GM19043 (cell line): ENCODE measurements at regions not wholly inside any gene's neighbourhood (a gene's known extent, or its start where the extent isn't known, plus 50 kb on each side); places are given as distances from the start of the nearest gene placed in this dataset.
"Not testable (repeated sequence)": the region's sequence is repeated elsewhere in the genome, so short reads cannot be mapped to it uniquely, and the experiment has no call there.

ENCODE experiments used
- ATAC-seq: cut with Tn5 transposase; IDR thresholded peaks from one replicate; pipeline ENCODE4 v1.9.1; 2021; ENCODE audit warnings: low read depth; ENCODE audit not compliant: unreplicated experiment

DNA sequence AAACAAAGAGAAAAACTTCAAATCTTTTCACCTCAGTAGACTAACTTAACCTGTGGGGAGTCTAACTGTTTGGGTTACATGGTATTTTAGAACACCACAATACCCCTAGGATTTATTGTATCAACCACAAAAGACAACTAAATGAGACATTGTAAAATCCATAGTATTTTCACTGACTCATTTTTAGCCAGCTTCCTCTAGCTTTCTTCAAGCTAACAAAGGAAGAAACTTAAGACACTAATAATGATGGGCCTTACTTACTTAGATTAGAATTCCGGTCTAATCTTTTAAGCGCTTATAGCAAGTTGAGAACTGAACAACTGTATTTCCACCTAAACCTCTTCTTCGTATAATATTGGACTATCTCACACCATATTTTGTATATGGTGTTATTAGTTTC, 529.3 kb downstream of the DMRTA1 start:
- no peak for ATAC-seq

GRCh38 chr9:22976454-22976853, 529.8 kb downstream of the DMRTA1 start:
- no peak for ATAC-seq

GRCh38 chr9:22980429-22980828, 533.8 kb downstream of the DMRTA1 start:
- ATAC-seq = not testable (repeated sequence)

GRCh38 chr9:22986556-22986955, 539.9 kb downstream of the DMRTA1 start:
- ATAC-seq = no peak

DNA sequence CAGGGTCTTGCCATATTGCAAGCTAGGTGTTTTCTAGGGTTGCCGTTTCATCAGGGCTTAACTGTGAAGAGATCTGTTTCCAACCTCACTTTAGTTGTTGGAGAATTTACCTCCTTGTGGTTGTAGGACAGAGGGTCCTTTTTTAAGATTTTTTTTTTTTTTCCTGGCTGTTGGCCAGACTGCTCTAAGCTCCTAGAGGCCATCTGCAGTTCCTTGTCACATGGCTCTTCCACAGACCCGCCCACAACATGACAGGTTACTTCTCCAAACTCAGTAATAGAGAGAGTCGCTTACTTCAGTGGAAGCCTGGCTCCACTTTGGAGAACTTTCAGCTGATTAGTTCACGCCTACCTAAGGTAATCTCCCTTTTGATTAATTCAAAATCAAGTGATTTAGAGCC, 543.7 kb downstream of the DMRTA1 start:
- ATAC-seq = no peak

GRCh38 chr9:22992780-22993179, 546.2 kb downstream of the DMRTA1 start:
- no peak for ATAC-seq

DNA sequence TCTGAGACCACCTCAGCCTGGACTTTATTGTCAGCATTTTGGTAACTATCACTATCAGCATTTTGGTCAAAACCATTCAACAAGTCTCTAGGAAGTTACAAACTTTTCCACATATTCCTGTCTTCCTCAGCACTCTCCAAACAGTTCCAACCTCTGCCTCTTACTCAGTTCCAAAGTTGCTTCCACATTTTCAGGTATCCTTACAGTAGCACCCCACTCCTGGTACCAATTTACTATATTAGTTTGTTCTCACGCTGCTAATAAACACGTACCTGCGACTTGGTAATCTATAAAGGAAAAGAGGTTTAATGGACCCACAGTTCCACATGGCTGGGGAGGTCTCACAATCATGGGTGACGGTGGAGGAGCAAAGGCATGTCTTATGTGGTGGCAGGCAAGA, 551.3 kb downstream of the DMRTA1 start:
- ATAC-seq = no peak

DNA sequence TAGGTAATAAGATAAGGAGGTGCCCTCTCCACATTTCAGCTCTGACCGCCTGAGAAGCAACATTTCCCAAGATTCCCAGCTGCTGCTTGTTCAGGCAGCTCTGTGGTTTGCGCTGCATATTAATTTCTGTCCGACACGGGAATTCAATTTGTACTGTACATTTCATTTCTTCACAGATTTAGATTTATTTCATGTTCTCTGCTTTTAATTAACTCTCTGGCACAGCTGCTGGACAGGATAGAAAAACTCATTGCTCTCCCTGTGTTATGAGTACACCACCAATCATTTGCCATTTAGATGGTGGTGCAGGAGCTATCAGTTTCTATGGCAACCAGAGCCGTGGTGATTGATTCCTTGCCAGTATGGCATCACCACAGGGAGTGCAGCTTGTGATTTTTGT, 558.5 kb downstream of the DMRTA1 start:
- no peak for ATAC-seq

DNA sequence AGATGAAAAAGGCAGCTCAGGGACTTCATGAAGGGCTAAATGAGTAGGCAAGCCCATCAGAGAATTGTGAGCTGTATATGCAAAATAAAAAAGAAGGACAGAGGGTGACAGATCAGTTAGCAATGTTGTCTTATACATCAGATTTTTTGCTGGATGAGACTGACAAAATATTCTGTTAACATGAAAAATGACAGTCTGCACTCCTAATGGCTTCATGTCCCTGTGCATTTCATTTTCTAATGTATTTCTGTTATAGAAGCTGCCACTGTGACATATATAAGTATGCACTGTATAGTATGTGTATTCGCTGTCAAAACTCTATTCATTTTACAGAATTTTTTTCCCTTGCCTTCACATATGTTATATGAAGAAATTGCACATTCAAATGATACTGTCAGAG, 559.5 kb downstream of the DMRTA1 start:
- no peak for ATAC-seq

DNA sequence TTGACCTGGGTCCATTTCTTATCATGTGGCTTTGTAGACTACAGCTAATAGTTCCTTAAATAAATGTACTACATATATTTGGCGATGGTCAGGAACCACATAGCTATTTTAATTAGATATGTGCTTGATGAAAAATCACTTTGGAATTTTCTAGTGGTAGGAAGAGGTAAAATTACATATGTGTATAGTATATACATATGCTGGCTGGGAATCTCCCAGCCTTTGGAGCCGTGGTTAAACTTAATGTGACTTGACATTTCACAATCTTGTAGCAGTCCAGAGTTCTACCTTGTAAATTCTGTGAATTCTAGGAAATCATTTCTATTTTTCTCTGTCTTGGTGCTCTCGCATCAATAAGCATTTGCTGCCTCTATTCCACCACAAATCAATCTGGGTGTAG, 565.0 kb downstream of the DMRTA1 start:
- no peak for ATAC-seq

DNA sequence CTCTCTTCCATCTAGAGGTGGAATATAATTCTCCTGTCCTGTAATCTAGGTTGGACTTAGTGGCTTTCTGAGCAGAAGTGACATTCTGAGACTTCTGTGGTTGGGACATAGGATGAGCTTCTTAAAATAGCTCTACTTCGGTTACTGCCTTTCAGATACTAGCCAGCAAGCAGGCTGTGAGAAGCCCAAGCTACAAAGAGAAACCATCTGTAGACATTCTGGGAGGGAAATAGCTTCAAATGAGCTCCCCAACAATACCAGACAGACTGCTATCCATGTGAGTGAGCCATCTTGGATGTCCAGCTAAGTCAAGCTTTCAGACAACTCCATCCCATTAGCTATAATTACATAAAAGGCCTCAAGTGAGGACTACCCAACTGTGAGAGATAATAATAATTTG, 568.9 kb downstream of the DMRTA1 start:
- ATAC-seq = no peak

- no peak for ATAC-seq
Measured at GRCh38 chr9:23036416-23036815, 589.8 kb downstream of the DMRTA1 start.

GRCh38 chr9:23039402-23039801, 592.8 kb downstream of the DMRTA1 start:
- no peak for ATAC-seq

GRCh38 chr9:23041466-23041865, 594.8 kb downstream of the DMRTA1 start:
- ATAC-seq = no peak

- ATAC-seq = no peak
Measured at GRCh38 chr9:23044549-23044948, 597.9 kb downstream of the DMRTA1 start.

DNA sequence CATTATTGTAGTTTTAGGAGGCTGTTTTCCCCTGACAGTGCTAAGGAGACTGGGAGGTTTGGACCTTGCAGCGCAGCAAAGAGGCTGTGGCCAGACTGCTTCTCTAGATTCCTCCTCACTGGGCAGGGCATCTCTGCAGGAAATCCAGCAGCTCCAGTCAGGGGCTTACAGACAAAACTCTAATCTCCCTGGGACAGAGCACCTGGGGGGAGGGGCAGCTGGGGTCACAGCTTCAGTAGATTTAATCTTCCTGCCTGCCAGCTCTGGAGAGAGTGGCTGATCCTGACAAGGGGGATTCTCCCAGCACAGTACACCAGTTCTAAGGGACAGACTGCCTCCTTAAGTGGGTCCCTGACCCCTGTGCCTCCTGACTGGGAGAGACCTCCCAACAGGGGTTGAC, 599.4 kb downstream of the DMRTA1 start:
- not testable (repeated sequence) for ATAC-seq

GRCh38 chr9:23050548-23050947, 603.9 kb downstream of the DMRTA1 start:
- ATAC-seq = no peak

DNA sequence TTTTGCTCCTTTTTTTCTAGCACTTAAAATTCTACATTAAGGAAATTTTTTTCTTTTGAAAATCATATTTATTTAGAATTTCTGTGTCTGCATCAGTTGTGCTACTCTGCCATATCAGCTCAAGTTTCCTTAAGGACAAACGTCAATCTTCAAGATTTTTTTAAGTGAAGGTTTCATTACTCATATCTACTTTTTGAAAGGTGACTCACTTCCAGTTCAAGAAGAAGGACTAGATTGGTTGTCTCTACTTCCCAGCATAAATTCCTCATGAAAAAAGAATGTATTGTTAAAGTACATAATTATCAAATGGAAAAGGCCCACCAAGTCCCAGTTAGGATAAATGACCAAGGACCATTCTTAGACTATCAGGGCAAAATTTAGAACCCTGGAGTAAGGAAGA, 626.5 kb downstream of the DMRTA1 start:
- no peak for ATAC-seq

DNA sequence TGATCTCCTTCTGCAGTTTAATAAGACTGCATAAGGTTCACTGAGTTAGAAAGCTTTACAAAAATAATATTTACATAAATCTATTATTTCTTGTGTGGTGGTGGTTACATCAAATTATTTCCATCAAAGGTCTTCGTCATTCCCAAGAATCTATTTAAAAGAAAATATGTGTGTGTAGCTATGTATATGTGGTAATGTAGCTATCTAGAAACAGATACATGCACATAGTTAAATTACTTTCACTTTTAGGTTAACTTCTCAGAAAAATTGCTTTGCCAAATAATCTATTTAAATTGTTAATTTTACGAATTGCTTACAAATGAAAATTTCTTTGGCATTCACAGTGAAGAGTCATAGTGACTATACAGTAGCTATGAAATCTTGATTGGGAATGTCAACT, 633.2 kb downstream of the DMRTA1 start:
- no peak for ATAC-seq

- no peak for ATAC-seq
Measured at GRCh38 chr9:23081377-23081776, 634.8 kb downstream of the DMRTA1 start.

DNA sequence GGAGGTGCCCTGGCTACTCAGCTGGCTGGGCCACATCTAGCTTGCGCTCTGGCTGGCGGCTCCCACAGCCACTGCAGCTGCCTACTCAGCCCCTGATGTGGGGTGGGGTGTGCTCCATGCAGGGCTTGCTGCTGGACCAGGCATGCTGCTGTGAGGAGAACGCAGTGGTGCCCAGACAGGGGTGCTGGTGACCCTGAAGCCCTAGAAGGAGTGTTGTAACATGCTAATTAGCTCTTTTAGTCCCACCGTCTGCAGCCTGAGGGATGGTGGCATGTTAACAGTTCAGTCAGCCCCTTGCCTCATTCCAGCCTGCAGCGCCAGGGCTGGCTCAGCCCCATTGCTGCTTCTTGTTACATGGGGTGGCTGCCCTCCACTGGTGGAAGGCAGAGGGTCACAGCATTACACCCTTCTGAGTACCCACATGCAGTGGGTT, 642.3 kb downstream of the DMRTA1 start:
- no peak for ATAC-seq

DNA sequence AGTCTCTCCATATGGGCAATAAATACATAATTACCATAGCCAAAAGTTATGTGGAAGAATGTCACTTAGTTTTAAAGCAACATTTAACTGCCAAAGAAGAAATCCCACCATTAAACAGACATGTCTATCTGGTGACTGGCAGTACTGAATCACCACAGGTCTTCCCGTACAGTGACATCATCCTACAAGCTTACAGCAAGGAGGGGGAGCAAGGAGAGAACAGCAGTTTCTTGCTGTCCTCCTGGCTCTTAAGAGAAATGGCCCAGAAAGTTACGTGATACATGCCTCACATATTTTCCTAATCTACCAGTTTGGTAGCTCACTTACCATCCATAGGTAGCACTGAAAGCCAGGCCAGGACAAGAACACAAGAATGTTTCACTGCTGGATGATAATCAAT, 671.0 kb downstream of the DMRTA1 start:
- ATAC-seq = no peak

GRCh38 chr9:23120630-23121029, 674.0 kb downstream of the DMRTA1 start:
- ATAC-seq = no peak
